HG03558 (cell line): ENCODE measurements at regions not wholly inside any gene's neighbourhood (a gene's known extent, or its start where the extent isn't known, plus 50 kb on each side); places are given as distances from the start of the nearest gene placed in this dataset.
A peak's percentile ranks its signal among the peaks of the same experiment; 100 is the strongest.
"Not testable (repeated sequence)": the region's sequence is repeated elsewhere in the genome, so short reads cannot be mapped to it uniquely, and the experiment has no call there.

Experiments
- ATAC-seq: cut with Tn5 transposase; IDR thresholded peaks from one replicate; pipeline ENCODE4 v1.9.1; 2021; ENCODE audit warnings: moderate number of reproducible peaks; ENCODE audit not compliant: unreplicated experiment; ENCODE audit errors: extremely low read depth

DNA sequence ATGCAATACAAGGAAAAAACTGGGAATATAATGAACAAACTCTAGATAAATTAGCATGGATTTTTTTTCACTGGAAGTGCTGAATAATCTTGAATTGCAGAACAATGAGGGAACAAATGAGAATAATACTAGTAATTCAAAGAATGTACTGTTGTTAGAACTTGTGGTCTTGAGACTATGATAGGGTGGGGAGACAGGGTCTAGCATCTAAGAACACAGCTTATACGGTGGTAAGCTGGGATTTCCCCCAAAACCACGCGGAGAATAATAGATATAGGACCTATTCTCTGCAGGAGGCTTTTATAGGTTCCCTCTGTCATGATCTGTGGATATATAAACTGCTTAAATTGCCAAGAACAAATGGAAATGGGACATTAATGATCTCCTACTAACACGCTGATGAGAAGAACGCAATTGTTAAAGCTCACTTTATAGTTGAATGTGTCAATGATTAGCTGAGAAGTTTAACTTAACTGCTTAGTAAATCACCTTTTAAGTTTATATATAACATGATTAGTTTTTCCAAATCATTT, 692.3 kb downstream of the ZPLD1 start:
- no peak for ATAC-seq

DNA sequence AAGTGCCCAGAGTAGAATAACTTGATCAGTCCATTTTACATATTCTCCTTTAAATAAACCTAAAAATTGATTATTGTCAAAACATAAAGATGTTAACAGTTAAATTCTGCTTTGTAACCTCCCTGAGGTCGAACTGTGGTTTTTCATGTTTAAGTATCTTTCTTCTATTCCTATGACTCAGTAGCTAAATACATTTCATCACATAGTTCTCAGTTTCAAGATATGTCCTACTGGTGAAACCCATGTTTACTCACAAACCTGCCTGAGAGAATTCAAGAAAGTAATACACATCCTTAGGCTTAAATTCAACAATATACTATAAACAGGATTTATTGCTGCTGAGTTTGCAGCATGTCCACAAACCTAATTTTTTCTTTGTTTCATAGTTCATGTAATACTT, 692.9 kb downstream of the ZPLD1 start:
- ATAC-seq, result peak; percentile 95

DNA sequence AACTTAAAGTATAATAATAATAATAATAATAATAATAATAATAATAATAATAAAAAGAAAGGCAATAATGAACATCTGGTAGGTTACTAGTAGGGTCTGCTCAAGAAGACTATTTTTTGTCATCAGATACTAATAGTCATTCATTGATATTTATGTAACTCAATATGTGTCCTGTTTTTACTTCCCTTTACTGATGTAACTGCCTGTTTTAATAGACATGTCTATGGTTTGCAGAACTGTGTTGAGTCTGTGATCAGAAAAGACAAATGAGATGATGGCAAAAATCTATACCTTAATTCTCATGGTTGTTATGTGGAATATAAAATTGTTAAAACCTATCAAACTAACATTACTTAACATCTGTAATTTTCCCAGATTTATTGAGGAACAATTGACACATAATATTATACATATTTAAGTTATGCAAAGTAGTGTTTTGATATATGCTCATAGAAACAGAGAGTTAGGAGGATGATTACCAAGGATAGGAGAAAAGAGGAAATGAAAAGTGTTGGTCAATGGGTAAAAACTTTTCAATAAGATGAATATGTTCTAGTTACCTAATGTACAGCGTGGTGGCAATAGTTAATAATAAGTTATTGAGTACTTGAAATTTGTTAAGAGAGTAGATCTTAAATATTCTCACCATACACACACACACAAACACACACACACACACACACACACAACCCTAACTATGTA, 699.4 kb downstream of the ZPLD1 start:
- ATAC-seq, result peak; percentile 92

DNA sequence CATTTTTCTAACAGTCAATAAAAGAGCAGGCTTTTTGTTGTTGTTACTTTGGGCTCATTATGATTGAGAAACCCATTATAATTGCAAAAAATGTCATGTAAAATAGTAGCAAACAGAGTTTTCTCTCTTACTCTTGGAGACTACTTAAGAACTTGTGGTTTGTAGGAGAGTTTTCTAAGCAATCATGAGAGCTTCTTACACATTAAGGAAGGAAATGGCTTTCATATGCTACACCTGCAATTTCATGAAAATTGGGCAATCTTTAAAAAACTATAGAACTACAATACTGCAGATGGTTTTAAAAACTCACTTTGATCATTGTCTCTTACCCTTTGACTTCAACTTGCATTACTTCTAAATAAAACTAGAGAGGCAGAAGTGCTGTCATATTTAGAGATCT, 701.8 kb downstream of the ZPLD1 start:
- ATAC-seq, result no peak

DNA sequence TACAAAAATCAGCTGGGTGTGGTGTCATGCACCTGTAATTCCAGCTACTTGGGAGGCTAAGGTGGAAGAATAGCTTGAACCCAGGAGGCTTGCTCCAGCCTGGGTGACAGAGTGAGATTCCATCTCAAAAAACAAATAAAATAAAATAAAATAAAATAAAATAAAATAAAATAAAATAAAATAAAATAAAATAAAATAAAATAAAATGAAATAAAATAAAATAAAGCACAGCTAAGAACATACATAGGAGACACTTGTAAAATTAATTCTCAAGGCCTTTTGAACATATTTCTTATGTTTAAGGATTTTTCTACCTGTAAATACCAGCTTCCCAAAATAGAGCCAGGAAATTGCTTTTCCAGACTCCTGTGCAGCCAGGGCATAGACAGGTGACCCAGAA, 703.0 kb downstream of the ZPLD1 start:
- no peak for ATAC-seq

DNA sequence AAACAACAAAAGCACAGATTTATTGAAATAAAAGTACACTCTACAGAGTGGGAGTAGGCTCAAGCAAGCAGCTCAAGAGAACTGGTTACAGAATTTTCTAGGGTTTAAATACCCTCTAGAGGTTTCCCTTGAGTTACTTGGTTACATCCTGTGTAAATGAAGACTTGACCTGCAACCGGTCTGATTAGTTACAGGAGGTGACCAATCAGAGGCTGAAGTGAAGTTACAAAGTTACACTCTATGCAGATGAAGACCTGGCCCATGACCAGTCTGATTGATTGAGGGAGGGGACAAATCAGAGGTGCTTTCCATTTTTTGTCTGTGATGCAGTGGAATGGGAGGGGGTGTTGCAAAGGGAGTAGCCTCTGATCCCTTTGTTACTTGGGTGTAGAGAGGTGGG, 723.4 kb downstream of the ZPLD1 start:
- no peak for ATAC-seq

DNA sequence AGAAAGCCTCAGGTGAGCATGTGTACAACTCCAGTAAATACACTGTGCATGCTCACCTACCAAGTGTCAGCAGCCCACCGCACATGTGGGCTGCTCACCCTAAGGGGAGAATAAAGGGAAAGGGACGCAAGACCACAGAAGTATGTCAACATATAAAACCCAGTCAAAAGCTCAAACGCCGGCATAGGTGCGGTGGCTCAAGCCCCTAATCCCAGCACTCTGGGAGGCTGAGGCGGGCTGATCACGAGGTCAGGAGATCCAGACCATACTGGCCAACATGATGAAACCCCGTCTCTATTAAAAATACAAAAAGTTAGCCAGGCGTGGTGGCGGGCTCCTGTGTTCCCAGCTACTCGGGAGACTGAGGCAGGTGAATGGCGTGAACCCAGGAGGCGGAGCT, 732.1 kb downstream of the ZPLD1 start:
- ATAC-seq, result no peak

DNA sequence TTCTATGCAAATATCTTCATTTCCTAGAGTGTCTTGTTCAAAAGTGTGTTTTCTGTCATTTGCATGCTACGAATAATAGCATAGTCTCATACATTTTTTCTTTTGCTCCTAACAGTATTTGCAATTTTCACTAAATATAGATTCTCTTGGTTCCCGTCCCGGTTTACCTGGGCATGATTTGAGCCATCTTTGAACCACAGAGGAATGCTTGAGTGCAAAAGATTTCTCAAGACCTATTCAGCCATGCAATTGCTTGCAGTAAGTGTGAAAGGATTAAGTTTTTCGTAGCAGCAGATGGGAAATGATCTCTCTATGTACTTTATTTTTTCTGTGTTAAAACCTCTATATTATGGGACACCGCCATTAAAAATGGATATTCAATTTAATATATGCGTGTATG, 733.0 kb downstream of the ZPLD1 start:
- ATAC-seq, result no peak

DNA sequence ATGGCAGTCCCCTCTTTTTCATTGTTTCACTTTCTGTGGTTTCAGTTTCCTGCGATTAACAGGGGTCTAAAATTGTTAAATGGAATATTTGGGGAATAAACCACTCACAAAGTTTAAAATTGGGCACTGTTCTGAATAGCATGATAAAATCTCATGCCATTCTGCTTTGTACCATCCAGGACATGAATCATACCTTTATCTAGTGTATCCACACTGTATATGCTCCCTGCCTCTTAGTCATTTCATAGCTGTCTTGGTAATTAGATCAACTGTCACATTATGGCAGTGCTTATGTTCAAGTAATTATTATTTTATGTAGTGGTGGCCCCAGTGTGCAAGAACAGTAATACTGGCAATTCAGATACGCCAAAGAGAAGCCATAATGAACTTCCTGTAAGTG, 734.5 kb downstream of the ZPLD1 start:
- no peak for ATAC-seq

DNA sequence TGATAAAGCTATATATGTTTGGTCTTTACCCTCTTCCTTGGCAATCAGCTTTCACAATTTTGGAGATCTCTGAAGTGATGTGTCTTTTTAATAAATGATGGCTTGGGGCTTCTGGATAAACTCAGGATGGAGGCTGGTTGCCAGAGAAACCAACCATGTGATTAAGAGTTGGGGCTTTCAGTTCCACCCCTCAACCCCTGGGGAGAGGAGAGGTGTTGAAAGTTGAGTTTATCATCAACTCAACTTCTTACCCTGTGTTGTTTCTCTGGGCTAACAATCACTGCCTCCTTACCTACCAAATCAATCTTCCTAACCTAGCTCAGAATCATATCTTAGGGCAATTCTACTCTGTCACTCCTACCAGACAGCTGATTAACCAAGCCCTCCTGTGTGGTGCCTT, 735.8 kb downstream of the ZPLD1 start:
- peak; percentile 64 for ATAC-seq

DNA sequence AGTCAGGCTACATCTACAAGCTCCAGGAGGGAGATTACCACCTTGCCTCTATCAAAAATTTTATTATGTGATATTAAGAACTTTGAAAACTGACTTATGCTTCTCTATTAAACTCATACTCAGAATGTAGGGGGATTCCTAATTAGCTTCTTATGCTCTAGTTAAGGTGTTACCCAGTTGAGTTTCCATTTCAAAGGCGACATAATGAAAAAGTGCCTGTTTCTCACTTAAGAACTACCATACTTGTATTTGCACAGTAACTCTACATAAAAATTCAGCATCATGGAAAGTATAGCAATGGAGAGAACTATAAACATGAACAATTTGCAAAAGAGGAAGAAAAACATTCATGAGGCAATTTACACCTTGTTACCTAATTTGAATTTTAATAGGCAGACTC, 739.1 kb downstream of the ZPLD1 start:
- ATAC-seq, result no peak

DNA sequence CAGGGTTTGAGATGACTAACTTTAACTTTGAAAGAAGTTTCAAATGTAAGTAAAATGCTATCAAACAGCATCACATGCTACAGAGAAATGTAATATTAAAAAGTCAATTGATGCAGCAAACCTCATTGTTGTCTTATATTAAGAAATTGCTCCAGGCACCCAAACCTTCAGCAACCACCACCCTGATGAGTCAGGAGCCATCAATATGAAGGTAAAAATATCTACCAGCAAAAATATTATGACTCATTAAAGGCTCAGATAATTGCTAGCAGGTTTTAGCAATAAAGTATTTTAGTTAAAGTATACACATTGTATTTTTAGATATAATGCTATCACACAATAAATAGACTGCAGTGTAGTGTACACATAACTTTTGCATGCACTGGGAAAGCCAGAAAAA, 746.3 kb downstream of the ZPLD1 start:
- ATAC-seq, result no peak

DNA sequence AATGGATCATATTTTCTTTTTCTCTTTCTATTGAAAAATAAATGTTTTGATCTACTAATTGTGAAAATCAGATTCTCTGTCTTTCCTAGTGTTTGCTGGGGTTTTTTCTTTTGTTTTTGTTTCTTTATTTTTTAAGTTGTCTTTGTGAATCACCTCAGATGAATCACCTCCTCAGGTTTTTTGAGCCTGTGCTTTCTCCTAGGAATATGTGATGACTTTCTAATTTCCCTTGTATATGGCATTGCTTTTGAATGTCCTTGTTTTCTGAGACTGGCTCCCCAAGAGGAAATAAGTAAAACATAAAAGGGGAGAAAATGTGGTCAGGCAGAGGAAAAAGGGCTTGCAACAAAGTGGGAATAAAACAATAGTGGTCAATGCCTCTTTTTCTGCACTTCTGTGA, 750.0 kb downstream of the ZPLD1 start:
- ATAC-seq, result no peak

DNA sequence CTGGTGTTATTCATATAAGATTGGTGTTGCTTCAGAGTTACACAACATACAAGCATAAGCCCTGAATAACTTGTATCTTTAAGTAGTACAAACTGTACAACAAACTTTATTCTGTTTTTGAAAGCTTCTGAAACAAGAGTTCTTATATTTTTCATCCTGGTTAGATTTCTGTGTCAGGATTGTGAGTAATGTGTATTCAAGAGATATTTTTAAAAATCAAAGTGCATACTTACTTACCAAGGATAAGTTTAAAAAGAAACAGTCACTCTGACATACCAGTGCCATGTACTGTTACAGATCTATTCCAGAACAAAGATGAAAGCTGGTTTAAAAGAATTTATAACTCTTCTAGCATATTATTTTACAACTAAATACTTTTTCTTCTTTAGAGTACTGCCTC, 755.1 kb downstream of the ZPLD1 start:
- ATAC-seq, result no peak

DNA sequence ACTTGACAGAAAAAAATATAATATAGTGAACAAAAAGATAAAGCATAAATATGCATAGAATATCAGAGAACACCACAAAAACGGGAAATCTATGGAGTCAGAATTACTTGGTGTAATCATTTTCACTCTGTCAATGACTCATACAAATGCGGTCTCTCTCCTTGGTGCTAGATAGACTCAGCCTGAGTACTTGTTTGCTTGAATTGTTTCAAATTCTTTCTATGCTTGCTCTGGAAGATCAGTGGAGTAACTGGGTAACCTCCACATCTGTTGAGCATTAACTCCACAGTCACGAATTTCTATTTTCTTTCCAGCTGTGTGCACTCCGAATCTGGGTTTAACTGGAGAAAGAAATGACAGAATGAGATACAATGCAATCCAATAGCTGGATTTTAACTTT, 760.4 kb downstream of the ZPLD1 start:
- ATAC-seq, result no peak

DNA sequence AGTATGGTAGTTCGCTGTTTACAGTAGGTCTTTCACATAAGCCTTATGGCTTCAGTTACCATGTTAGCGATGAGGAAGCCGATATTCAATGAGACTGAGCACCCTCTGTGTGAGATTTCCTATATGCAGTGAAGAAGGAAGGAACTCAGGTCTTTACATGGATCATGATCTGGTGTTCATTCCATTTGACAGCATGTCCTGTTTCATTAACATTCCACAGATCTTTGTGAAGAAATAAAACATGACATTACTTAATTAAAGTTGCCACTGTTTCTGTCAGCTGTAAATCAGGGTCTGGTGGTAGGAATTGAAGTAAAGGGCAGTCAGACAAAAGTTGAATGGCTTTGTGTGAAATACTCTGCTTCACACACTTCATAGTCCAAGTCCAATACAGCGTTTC, 768.6 kb downstream of the ZPLD1 start:
- ATAC-seq, result no peak

DNA sequence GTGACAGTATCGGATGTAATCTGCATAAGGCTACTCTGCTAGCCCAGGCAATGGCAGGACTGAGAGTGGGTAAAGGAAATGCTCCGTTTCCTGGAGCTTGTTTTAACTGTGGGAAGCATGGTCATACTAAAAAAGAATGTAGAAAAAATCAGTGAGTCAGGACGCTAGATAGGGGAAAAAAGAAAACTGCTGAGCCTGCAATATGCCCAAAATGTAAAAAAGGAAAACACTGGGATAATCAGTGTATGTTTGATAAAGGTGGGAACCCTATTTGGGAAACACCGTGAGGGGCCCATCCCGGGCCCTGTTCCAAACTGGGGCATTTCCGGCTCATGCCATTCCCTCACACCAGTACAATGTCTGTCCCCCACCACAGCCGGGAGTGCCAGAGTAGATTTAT, 775.8 kb downstream of the ZPLD1 start:
- no peak for ATAC-seq

DNA sequence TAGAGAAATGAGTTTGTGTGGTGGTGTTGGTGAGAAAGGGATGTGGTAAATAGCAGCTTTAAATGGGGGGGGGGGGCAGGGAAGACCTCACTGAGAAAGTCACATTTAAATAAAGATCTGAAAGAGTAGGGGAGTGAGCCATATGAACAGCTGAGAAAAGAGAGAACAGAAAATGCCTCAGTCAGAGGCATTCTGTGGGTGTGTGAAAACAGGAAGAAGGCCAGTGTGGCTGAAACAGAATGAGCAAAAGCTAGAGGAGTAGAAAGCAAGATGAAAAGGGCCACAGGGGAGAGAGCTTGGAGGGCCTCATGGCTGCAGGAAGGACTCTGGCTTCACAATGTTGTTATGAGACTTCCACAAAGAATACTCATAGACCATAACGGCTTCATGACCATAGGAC, 783.3 kb downstream of the ZPLD1 start:
- peak; percentile 100 for ATAC-seq

DNA sequence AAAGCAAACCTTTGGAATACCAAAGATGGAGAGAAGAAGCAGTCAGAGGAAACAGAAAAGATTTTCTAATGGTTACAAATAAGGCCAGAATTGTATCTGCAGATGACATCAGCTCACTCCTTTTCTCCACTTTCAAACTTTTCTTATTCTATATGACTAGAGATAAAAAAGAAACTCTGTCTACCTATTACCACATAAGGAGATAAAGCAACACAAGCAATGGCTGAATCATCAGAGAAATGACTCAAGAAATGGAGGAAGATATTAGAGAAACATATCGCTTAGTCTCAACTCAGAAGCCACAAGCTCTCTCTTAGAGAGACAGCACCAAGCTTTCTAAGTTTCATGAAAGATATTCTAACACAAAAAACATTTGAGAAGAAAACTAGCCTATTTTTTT, 784.0 kb downstream of the ZPLD1 start:
- ATAC-seq, result no peak

DNA sequence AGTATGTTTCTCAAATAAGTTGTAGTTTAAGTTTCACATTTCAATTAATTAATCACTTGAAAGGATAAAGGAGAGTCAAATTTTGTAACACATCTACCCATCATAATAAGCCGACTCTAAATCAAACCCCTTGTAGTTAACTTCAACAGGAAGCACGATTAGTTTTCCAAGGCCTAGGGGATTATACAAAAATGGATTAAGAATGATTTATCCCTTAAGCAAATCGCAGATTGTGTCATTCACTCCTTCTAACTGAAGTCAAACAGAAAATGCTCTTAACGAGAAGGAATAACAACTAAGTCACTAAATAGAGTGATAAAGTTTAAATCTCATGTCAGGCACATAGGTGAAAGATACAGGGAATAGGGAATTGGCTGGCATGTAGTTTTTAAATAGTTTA, 792.8 kb downstream of the ZPLD1 start:
- no peak for ATAC-seq

DNA sequence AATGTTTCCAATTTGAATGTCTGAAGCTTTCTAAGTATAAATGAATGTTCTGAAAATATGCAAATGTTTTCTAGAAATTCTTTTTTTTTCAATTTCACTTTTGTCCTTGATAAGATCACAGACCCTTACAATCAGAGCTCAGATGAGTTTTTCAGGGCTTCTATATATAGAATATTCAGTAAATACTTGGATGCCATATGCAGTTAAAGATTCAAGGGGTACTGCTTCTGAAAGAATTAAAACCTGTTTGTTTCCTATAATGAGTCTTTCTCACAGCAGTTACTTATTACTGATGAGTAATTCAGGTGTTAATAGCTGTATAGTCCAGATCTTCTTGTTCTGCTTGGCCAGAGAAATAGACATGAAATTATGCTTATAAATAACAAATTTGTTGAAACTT, 812.6 kb downstream of the ZPLD1 start:
- ATAC-seq, result no peak

DNA sequence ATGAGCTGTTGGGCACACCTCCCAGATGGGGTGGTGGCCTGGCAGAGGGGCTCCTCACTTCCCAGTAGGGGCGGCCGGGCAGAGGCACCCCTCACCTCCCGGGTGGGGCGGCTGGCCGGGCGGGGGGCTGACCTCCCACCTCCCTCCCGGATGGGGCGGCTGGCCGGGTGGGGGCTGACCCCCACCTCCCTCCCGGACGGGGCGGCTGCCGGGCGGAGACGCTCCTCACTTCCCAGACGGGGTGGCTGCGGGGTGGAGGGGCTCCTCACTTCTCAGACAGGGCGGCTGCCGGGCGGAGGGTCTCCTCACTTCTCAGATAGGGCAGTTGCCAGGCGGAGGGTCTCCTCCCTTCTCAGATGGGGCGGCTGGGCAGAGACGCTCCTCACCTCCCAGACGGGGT, 820.0 kb downstream of the ZPLD1 start:
- ATAC-seq, result not testable (repeated sequence)

DNA sequence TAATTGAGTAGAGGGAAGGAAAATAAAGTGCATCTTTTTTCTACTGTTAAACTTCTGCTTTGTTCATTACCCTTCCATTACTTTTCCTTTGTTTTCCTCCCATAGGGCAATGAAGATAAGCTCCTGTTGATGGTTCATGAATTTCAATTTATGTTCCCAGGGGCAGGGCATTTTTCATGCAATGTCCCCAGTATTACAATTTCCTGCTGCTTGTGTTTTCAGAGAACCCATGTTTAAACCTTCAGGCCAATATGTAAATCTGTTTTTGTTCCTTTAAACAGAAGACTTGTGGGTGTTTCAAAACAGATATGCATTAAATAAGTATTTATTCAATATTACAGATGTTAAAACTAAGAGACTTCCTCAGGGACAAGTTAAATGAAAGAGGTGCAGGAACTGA, 834.5 kb downstream of the ZPLD1 start:
- ATAC-seq, result no peak
